ENCODE measurements at regions not wholly inside any gene's neighbourhood (a gene's known extent, or its start where the extent isn't known, plus 50 kb on each side); places are given as distances from the start of the nearest gene placed in this dataset.

- H2BK120ac ChIP-seq (ENCODE audit: low read depth, low read length) = no peak overlapping the region
- H2BK15ac ChIP-seq (ENCODE audit: low read depth, low read length) = no peak overlapping the region
- ChIA-PET POLR2A (ENCODE audit: unreplicated experiment) (no interaction called here), CTCF (no interaction called here)
- no peak overlapping the region for H4K5ac ChIP-seq (ENCODE audit: low read depth, low read length)
- no peak overlapping the region for H4K91ac ChIP-seq (ENCODE audit: insufficient read depth, low read depth, low read length)
- H2BK5ac ChIP-seq (ENCODE audit: low read depth, low read length, poor library complexity, severe bottlenecking) = no peak overlapping the region
- no peak overlapping the region for H3K27ac ChIP-seq (ENCODE audit: insufficient read depth, low read length)
- peaks cover 7% of the 10 kb centered on the region; the same call in 1 of the 2 replicates for H3K9me3 ChIP-seq (ENCODE audit: control insufficient read depth, insufficient read depth, low read length)
- TF ChIP-seq SMC3 (IDR thresholded peaks at IDR 0.05; ENCODE audit: low read depth, low read length) (no peak), USF2 (IDR thresholded peaks at IDR 0.05; ENCODE audit: low read depth, low read length) (no peak), CEBPB (IDR thresholded peaks at IDR 0.05; ENCODE audit: low read depth, low read length) (no peak), CTCF (conservative IDR thresholded peaks at IDR 0.05; ENCODE audit: low read depth, low read length) (no peak), NFE2L2 (IDR thresholded peaks at IDR 0.05; ENCODE audit: low read depth, low read length) (no peak), BHLHE40 (IDR thresholded peaks at IDR 0.05; ENCODE audit: low read depth, low read length) (no peak), POLR2A (IDR thresholded peaks at IDR 0.05; ENCODE audit: low read depth, low read length) (no peak), RFX5 (IDR thresholded peaks at IDR 0.05; ENCODE audit: low read depth, low read length) (no peak), FOS (IDR thresholded peaks at IDR 0.05; ENCODE audit: low read depth, low read length) (no peak), MXI1 (IDR thresholded peaks at IDR 0.05; ENCODE audit: borderline replicate concordance, low read depth, low read length) (no peak), MAZ (IDR thresholded peaks at IDR 0.05; ENCODE audit: borderline replicate concordance, low read depth, low read length) (no peak), RCOR1 (IDR thresholded peaks at IDR 0.05; ENCODE audit: insufficient replicate concordance, low read length) (no peak), RAD21 (IDR thresholded peaks at IDR 0.05; ENCODE audit: low read length) (no peak), CHD1 (IDR thresholded peaks at IDR 0.05; ENCODE audit: low read depth, low read length) (no peak), ELK1 (IDR thresholded peaks at IDR 0.05; ENCODE audit: borderline replicate concordance, low read depth, low read length) (no peak), MAFK (IDR thresholded peaks at IDR 0.05; ENCODE audit: low read depth, low read length) (no peak)
- BruUV-seq (replicated peaks) = no TSS peak
- no peak overlapping the region for H2AFZ ChIP-seq (replicated peaks; ENCODE audit: low read length, poor library complexity)
- in situ Hi-C loops (cut with MboI; ENCODE audit: low sequenced_read_pairs) = no loop called here
- no peak overlapping the region for H3K18ac ChIP-seq (ENCODE audit: low read depth, low read length)
- no peak overlapping the region for H2AK9ac ChIP-seq (replicated peaks; ENCODE audit: low read depth, low read length, poor library complexity)
- dilution Hi-C loops (cut with HindIII; ENCODE audit: low sequenced_read_pairs, unreplicated experiment) = no loop called here
- DNase-seq (no peak), ATAC-seq (ENCODE audit: low read depth) (no peak)
- no peaks in the 10 kb centered on the region for H3K36me3 ChIP-seq (ENCODE audit: control insufficient read depth, insufficient read depth, low read length)
- H4K8ac ChIP-seq (ENCODE audit: low read depth in 2 of 2, low read length in 2 of 2) = no peak overlapping the region
- H3K56ac ChIP-seq (ENCODE audit: extremely low read depth, insufficient read depth, low read length) = no peak overlapping the region
- no peak overlapping the region for H2AK5ac ChIP-seq (ENCODE audit: low read depth, low read length)
- intact Hi-C loops (cut with micrococcal nuclease) = no loop called here
- no peak overlapping the region for H3K4me2 ChIP-seq (ENCODE audit: low read depth, low read length)
- no peaks in the 10 kb centered on the region for H3K79me1 ChIP-seq (ENCODE audit: low read depth in 1 of 2, low read length in 2 of 2)
- no peak overlapping the region for H3K9ac ChIP-seq (ENCODE audit: low read depth, low read length)
- H3K4me1 ChIP-seq (ENCODE audit: control insufficient read depth, insufficient read depth, low read length) = no peaks in the 10 kb centered on the region
- no peak overlapping the region for H3K4ac ChIP-seq (ENCODE audit: low read depth, low read length)
- H3K14ac ChIP-seq (replicated peaks; ENCODE audit: low read depth, low read length) = no peak overlapping the region
- H3K27me3 ChIP-seq (ENCODE audit: control insufficient read depth, insufficient read depth, low read length) = no peaks in the 10 kb centered on the region
- no peaks in the 10 kb centered on the region for H3K9me1 ChIP-seq (ENCODE audit: insufficient read depth, low read length)
- no peaks in the 10 kb centered on the region for H4K20me1 ChIP-seq (ENCODE audit: insufficient read depth, low read length)
- H3K23ac ChIP-seq (ENCODE audit: low read depth, low read length) = no peak overlapping the region
- no peak overlapping the region for H2BK20ac ChIP-seq (ENCODE audit: low read depth, low read length)
- H3K4me3 ChIP-seq (ENCODE audit: insufficient read depth, low read depth, low read length) = no peak overlapping the region
Observed at GRCh38 chr18:53795610-53796009, 428.9 kb downstream of the MBD2 start.

All from IMR-90 (cell line).